ENCODE measurements at regions not wholly inside any gene's neighbourhood (a gene's known extent, or its start where the extent isn't known, plus 50 kb on each side); places are given as distances from the start of the nearest gene placed in this dataset.

DNA sequence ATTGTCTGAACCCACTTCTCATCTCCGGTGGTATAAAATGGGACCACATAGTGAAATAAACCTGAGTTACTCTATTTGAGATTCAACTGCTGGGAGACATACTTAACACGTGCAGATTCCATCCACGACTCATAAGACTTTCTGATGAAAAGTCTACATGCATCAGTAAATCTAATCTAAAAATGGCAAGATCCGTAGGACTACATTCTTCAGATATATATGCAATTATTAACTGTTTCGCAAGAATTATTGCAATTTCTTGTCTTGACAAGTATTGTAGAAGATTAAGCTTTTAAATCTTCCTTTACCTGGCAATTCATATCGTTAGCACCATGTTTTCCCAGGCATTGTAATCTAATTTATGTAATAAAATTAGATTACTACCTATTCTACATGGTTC is 718.7 kb upstream of the CBLB start:
- no peaks in the 10 kb centered on the region for H3K4me1 ChIP-seq (ENCODE audit: low read depth)
- no peak overlapping the region for H3K4me3 ChIP-seq
- ATAC-seq (no peak), DNase-seq (no peak)
- no peaks in the 10 kb centered on the region for H3K36me3 ChIP-seq (ENCODE audit: low read depth)
- TF ChIP-seq, protein P1, sequence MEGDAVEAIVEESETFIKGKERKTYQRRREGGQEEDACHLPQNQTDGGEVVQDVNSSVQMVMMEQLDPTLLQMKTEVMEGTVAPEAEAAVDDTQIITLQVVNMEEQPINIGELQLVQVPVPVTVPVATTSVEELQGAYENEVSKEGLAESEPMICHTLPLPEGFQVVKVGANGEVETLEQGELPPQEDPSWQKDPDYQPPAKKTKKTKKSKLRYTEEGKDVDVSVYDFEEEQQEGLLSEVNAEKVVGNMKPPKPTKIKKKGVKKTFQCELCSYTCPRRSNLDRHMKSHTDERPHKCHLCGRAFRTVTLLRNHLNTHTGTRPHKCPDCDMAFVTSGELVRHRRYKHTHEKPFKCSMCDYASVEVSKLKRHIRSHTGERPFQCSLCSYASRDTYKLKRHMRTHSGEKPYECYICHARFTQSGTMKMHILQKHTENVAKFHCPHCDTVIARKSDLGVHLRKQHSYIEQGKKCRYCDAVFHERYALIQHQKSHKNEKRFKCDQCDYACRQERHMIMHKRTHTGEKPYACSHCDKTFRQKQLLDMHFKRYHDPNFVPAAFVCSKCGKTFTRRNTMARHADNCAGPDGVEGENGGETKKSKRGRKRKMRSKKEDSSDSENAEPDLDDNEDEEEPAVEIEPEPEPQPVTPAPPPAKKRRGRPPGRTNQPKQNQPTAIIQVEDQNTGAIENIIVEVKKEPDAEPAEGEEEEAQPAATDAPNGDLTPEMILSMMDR (IDR thresholded peaks at IDR 0.05) = no peak
- no peaks in the 10 kb centered on the region for H3K9me3 ChIP-seq
- intact Hi-C loops (cut with DNase I, micrococcal nuclease) = no loop called here

DNA sequence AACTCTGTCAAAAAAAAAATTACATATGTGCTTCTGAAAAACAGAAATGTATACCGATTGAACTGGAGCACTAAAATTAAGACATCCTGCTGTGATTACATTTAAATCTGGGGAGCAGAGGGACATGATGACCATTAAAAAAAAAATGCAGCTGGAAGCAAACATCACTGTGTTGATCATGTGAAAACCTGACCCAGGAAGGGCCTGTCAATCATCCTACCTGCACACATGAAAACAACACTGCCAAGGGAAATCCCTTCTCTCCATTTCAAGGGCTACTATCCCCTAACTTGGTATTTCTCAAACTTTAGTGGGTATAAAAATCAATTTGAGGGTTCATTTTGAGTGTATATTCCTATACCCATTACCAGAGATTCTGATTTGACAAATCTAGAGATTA is 719.9 kb upstream of the CBLB start:
- Histone ChIP-seq H3K4me1 (ENCODE audit: low read depth) (no peaks in the 10 kb centered on the region), H3K36me3 (ENCODE audit: low read depth) (no peaks in the 10 kb centered on the region), H3K4me3 (no peak overlapping the region), H3K9me3 (no peaks in the 10 kb centered on the region)
- ATAC-seq (no peak), DNase-seq (no peak)
- TF ChIP-seq, protein P1 (IDR thresholded peaks at IDR 0.05) = no peak
- intact Hi-C loops (cut with DNase I, micrococcal nuclease) = no loop called here

DNA sequence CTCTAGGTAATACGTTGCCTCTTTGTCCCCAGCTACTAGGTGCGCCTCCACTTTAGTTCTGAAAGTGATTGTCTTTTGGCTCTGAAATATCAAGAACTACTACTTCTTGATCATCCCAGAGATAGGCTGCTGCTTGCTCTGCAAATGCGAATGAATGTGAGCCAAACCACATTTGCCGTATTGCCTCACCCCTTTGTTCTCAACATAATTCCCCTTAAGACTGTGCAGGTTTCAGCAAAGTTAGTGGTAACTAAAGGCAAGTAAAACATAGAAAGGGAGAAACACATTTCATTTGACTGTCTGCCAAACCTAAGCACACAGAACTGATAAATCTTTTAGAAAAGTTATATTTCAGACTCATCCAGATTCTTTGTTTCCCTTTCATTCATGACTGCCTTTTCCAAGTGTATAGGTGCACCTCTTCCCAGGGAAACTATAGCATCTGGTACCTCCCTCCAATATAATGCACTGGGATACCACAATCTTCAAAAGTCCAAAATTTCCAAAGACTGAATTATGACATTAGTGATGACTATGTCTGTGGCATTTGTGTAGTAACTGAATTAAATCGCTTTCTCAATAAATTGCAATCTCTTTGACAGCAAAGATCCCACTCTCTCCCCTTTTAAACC is 720.6 kb upstream of the CBLB start:
- TF ChIP-seq, protein P1 (IDR thresholded peaks at IDR 0.05) = no peak
- Histone ChIP-seq H3K4me1 (ENCODE audit: low read depth) (no peaks in the 10 kb centered on the region), H3K9me3 (no peaks in the 10 kb centered on the region), H3K4me3 (no peak overlapping the region), H3K36me3 (ENCODE audit: low read depth) (no peaks in the 10 kb centered on the region)
- intact Hi-C loops (cut with DNase I, micrococcal nuclease) = no loop called here
- DNase-seq (no peak), ATAC-seq (no peak)

DNA sequence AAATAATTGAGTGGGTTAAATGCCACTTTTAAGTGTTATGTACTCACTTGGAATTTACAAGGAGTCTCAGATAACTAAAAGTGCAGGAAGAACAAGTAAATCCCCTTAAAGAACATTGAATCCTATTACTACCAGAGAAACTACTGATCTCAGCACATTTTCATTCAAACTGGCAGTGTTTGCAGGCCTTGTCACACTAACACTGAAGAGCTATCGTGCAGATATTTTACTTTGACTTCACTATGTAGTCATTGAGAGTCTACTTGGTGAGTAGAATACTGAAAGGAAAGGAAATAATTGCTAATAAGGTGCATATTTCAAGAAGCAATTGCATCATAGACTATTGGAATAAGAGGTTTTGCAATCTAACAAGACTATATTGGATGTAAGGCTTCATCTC is 721.4 kb upstream of the CBLB start:
- TF ChIP-seq, protein P1 (IDR thresholded peaks at IDR 0.05) = no peak
- no peak overlapping the region for H3K4me3 ChIP-seq
- no peak for ATAC-seq
- intact Hi-C loops (cut with DNase I, micrococcal nuclease) = no loop called here
- no peaks in the 10 kb centered on the region for H3K36me3 ChIP-seq (ENCODE audit: low read depth)
- H3K9me3 ChIP-seq = no peaks in the 10 kb centered on the region
- DNase-seq = no peak
- H3K4me1 ChIP-seq (ENCODE audit: low read depth) = no peaks in the 10 kb centered on the region

DNA sequence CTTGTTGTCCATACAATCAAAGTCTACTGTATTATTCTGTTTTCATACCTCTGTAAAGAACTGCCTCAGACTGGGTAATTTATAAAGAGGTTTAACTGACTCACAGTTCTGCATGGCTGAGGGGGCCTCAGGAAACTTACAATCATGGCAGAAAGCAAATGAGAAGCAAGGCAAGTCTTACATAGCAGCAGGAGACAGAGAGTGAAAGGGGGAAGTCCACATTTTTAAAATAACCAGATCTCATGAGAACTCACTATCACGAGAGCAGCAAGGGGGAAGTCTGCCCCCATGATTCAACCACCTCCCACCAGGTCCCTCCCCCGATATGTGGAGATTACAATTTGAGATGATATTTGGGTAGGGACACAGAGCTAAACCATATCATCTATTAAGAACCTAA is 724.6 kb upstream of the CBLB start:
- no peak overlapping the region for H3K4me3 ChIP-seq
- intact Hi-C loops (cut with DNase I, micrococcal nuclease) = no loop called here
- H3K9me3 ChIP-seq = no peaks in the 10 kb centered on the region
- no peak for DNase-seq
- no peaks in the 10 kb centered on the region for H3K4me1 ChIP-seq (ENCODE audit: low read depth)
- TF ChIP-seq, protein P1 (IDR thresholded peaks at IDR 0.05) = no peak
- H3K36me3 ChIP-seq (ENCODE audit: low read depth) = no peaks in the 10 kb centered on the region
- ATAC-seq = no peak

Measured in mucosa of descending colon (tissue), 3 donors.